ENCODE measurements at regions not wholly inside any gene's neighbourhood (a gene's known extent, or its start where the extent isn't known, plus 50 kb on each side); places are given as distances from the start of the nearest gene placed in this dataset.

- no peak for DNase-seq
Measured at GRCh38 chr9:108083796-108084352, 594.3 kb upstream of the KLF4 start.

- DNase-seq = no peak
Measured at GRCh38 chr9:108083160-108083750, 593.7 kb upstream of the KLF4 start.

- no peak for DNase-seq
Measured at GRCh38 chr9:108081112-108081511, 591.5 kb upstream of the KLF4 start.

GRCh38 chr9:108080285-108080684, 590.7 kb upstream of the KLF4 start:
- DNase-seq = no peak

- DNase-seq = no peak
Measured at GRCh38 chr9:108078811-108079210, 589.2 kb upstream of the KLF4 start.

GRCh38 chr9:108078375-108078774, 588.8 kb upstream of the KLF4 start:
- no peak for DNase-seq

- no peak for DNase-seq
Measured at GRCh38 chr9:108077556-108077955, 588.0 kb upstream of the KLF4 start.

GRCh38 chr9:108074900-108075299, 585.3 kb upstream of the KLF4 start:
- DNase-seq = no peak

- DNase-seq = no peak
Measured at GRCh38 chr9:108073823-108074222, 584.3 kb upstream of the KLF4 start.

GRCh38 chr9:108072740-108073139, 583.2 kb upstream of the KLF4 start:
- DNase-seq = no peak

GRCh38 chr9:108070861-108071260, 581.3 kb upstream of the KLF4 start:
- DNase-seq = no peak

- no peak for DNase-seq
Measured at GRCh38 chr9:108069991-108070390, 580.4 kb upstream of the KLF4 start.

- no peak for DNase-seq
Measured at GRCh38 chr9:108062680-108063079, 573.1 kb upstream of the KLF4 start.

- no peak for DNase-seq
Measured at GRCh38 chr9:108060175-108060574, 570.6 kb upstream of the KLF4 start.

GRCh38 chr9:108058135-108058814, 568.7 kb upstream of the KLF4 start:
- no peak for DNase-seq

- DNase-seq = no peak
Measured at GRCh38 chr9:108057421-108058134, 568.0 kb upstream of the KLF4 start.

GRCh38 chr9:108056805-108057386, 567.3 kb upstream of the KLF4 start:
- no peak for DNase-seq

- no peak for DNase-seq
Measured at GRCh38 chr9:108056084-108056804, 566.7 kb upstream of the KLF4 start.

- no peak for DNase-seq
Measured at GRCh38 chr9:108054131-108054630, 564.6 kb upstream of the KLF4 start.

GRCh38 chr9:108053555-108054061, 564.0 kb upstream of the KLF4 start:
- no peak for DNase-seq

- DNase-seq = no peak
Measured at GRCh38 chr9:108052431-108053080, 563.0 kb upstream of the KLF4 start.

- DNase-seq = no peak
Measured at GRCh38 chr9:108050894-108051293, 561.3 kb upstream of the KLF4 start.
